GM21360 (cell line): ENCODE measurements at regions not wholly inside any gene's neighbourhood (a gene's known extent, or its start where the extent isn't known, plus 50 kb on each side); places are given as distances from the start of the nearest gene placed in this dataset.
"Not testable (repeated sequence)": the region's sequence is repeated elsewhere in the genome, so short reads cannot be mapped to it uniquely, and the experiment has no call there.

Source experiments
- ATAC-seq: cut with Tn5 transposase; IDR thresholded peaks from one replicate; pipeline ENCODE4 v1.9.1; 2021; ENCODE audit warnings: mild to moderate bottlenecking, moderate library complexity; ENCODE audit not compliant: unreplicated experiment

DNA sequence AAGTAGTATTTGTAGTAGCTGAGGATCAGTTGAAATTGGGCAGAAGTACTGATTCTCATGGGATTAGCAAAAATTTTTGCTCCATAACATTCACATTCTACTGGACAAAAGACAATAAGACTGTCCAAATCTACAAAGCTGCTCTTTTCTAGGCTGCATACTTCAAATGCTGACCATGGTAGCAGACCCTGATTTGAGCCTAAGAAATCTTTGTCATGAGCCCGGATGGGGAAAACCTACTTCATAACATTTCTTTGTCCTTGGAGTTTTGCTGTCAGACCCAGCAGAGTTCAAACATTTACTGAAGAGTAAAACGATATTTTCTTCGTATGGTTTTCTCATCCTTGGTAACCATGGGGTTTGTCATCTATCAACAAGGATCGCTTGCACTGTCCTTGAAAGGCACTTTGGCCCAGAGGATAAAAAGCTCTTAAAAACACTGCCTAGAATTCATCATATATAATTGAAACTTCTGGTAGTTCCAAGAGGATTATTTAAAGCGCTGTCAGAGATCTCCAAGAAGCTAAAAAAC lies 216.9 kb downstream of the CAVIN4 start:
- no peak for ATAC-seq

DNA sequence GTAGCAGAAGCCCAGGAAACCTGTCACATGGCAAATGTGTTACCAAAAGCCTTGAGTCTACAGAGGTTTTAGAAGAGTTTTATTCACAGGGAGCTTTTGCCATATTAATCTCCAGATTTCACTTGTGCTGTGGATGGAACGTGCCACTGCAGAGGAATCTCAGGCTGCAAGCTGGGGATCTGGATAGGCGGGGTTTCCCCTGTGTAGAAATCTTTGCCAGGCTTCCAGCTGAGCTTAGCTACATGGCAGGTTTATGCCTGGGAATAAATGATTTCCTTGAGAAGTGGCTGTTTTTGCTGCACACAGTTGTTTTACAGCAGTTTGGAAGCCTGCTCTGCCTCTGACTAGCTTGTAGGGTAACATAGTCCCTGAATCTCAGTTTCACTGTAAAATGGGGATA lies 224.6 kb upstream of the PLPPR1 start:
- no peak for ATAC-seq

DNA sequence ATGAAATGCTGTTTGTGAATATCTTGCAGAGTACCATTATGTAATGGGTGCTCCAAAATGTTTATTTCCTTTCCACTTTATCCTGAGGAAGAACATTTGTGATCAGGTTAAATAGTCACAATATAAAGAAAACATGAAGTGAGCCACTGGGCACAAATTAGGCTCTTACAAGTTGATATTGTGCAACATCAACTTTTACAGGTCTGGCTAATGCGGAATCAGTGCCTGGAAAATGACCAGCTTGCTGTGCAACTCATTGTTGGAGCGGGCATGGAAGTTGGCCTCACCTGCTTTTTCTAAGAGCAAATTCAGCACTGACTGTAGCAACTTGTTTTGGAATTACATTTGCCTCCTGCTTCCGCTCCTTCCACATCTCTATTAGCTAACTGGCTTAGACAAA lies 216.9 kb upstream of the PLPPR1 start:
- no peak for ATAC-seq

DNA sequence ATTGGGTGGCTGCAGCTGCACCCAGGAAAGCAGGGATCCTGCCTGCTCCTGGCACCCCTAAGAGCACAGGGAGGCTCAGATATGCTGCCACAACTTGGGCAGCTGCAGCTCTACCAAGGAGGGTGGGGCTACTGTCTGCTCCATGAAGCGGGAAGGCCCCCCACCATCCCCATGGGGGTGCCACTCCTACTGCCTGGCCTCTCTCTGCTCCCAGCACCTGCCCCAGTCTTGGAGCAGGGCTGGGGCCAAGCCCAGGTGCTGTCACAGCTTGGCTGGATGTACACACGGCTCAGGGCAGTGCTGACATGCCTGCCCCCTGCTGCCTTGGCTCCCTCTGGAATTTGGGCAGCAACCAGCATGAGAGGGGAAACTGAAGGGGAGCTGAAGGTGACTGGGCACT lies 214.7 kb upstream of the PLPPR1 start:
- no peak for ATAC-seq

DNA sequence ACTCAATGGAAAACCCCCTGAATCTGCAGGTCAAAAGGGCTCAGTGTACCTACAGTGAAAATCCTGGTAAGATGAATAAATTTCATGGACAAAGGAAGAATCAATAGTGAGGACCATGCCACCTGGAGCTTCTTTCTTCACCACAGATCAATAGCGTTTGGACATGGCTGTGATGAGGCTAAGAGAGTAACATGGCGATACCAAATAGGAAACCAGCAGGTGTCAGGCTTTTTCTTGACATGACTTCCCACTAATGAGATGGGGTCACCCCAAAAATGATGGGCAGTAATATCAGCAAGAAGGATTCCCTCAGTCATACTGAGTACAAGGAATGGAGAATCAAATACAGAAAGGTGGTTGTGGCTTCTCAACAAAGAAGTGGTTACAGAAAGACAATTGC lies 208.5 kb upstream of the PLPPR1 start:
- no peak for ATAC-seq

DNA sequence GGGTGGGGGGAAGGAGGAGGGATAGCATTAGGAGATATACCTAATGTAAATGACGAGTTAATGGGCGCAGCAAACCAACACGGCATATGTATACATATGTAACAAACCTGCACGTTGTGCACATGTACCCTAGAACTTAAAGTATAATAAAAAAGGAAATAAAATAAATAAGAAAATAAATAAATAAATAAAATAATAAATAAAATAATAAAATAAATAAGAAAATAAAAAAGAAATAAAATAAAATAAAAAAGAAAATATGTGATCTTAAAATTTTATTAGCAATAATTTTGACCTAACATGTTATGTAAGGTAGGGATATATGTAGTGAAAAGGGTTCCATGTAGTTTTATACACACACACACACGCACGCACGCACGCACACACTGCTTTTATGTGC lies 195.5 kb upstream of the PLPPR1 start:
- not testable (repeated sequence) for ATAC-seq

DNA sequence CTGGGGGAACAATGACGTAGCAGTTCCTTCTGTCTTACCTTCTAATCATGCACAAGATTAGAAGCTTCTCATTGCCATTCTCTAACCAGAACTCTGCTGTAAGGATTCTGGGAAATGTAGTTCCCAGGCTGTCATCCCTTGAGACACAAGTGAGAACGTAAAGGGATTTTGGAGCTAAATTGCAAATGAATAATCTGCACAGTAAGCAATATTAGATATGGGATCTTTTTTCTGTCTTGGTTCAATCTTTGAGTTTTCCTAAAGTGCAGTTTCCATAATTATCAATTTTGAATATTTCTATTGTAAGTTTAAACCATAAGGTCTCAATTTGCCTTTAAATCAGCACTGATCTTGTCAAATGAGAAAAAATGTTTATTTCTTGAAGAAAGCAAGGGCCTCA lies 189.7 kb upstream of the PLPPR1 start:
- no peak for ATAC-seq

DNA sequence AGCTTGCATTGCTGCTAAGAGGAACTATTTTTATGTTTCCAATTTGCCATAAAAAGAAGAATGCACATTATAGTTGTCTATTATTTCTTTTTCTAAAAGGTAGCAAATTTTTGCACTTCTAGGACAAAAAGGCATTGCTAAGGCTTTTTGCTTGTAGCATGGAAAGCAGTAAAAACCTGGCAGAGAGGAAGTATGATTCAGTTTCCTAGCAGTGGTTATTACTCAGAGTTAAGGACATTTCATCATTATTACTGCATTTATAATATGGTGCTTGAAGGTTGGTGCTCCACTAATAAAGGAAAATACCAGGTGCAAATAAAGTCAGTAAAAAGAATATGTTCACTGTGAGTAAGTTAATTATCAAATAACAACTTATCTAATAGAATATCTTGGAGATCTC lies 179.8 kb upstream of the PLPPR1 start:
- no peak for ATAC-seq

DNA sequence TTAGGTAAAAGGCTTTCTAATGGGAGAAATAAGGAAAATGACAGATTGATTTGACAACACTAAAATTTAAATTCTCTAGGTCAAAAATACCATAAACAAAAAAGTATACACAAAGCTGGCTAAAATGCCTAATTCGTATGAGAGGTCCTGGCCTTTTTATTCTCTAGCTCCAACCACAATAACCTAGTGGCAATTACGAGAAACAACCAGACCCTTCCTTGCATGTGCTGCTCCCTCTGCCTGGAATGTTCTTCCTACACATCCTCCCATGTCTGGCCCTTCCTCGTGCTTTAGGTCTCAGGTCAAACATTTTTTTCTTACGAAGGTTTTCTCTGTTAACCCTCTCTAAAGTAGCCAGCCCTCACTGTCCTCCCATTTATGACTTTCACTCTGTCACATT lies 176.4 kb upstream of the PLPPR1 start:
- ATAC-seq = no peak

DNA sequence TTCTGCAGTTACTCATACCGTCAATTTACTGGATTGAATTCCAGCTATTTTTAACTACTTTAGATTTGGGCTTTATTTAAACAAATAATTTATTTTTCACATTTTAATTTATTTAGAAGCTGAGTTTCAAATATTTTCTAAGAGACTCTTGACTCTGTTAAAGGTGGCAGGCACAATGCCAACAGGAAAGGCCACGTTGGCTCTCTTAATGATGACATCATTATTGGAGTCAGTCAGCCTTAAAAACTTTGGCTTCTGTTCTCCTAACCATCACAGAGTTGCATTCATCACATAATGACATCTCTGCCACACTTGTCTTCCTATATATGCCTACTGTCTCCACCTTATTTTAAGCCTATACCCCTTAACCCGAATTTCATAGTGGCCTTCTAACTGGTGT lies 172.3 kb upstream of the PLPPR1 start:
- no peak for ATAC-seq

DNA sequence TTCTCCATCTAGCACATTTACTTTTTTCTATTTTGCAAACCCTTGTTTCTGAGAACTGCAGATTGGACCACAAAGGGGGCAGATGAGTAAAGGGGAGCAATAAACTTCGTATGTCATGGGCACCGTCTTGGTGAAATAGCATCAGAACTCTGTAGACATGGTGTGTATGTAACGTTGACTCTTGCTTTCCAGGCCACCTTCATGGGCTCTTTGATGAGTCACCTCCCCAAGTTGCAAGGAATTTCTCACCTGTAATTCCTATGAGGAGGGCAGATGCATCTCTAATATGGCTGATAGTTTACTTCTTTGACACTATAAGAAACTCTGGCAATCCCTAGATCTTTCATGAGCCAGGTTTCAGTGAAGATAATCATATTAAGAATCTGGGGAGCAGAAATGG lies 163.4 kb upstream of the PLPPR1 start:
- ATAC-seq = no peak

DNA sequence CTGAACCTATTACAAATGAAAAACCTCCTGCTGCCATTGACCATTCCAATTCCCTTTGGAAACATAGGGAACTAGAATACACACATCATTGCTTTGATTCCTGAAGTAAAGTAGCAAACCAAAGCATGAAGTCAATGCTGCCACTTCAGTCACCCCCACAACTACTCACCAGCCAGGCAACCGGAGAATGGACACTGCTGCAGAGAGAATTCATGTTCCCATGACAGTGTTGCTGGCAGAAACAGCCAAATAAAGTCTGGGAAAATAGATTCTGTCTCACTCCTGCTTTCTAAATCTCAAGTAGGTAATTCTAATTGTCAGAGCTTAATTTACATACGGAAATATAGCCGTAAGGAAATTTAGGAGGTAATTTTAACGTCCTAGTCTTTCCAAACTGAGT lies 162.9 kb upstream of the PLPPR1 start:
- ATAC-seq = no peak

DNA sequence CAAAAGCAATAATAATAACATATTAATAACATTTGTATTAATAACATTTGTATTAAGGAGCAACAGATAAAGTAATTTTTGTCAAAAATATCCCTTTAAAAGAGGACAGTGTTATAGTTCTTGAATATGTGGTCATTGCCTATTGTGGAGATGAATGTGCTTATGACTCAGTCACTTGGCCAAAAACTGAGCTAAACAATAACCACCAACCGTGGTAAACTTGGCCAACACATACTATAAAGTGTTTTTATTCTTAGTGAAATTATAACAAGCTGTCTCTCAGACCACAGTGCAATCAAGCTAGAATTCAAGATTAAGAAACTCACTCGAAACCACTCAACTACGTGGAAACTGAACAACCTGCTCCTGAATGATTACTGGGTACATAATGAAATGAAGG lies 159.2 kb upstream of the PLPPR1 start:
- ATAC-seq = no peak

DNA sequence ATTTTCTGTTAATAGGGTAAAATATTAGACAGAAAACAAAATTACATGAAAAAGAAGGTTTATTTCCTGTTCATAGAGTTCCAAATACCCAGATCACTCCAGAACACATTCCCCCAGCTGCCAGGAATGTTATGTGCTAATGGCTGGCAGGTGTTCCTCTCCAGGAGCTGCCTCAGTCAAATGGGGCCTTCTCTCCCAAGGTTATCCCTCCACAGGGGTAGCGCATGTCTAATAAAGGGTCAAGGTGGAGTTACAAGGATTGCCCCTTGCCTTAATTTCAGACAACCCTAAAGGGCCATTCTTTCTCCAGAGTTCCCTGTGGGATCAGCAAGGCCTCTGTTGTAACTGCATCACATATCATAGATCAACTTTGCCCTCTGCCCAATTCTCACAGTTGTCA lies 148.6 kb upstream of the PLPPR1 start:
- no peak for ATAC-seq

DNA sequence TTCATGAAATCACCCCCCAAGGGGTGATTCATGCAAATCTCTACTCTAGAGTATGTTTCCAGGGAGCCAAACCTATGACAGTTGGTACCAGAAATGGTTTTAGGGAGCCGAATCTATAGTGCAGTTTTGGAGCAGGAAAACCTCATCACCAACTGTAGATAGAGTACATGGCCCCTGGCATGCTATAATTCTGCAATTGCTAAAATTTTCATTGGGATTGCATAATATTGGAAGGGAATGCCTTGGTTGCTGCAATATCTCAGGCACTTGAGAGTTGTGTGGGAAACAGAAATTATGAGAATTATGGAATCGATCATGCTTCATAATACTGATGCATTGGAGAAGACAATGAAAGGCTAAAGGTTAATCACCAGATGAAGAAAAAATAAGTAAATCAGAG lies 148.2 kb upstream of the PLPPR1 start:
- ATAC-seq = no peak

DNA sequence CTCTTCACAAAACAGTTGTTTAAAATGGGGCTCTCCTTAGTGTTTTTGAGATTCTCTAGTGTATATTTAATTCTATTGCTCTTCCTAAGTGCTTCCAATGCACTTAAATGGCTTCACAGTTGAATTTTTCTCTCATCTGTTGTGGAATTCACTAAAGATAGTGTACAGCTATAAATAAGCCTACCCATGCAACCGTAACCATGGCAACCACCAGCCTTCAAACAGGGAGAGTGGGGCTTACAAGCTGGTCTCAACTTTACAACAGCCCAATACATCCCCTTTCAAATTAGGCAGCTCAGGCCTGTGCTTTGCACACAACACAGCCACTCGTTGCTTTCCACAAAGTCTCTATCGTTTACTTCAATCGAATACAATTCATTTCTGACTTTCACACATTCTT lies 144.0 kb upstream of the PLPPR1 start:
- ATAC-seq = no peak

DNA sequence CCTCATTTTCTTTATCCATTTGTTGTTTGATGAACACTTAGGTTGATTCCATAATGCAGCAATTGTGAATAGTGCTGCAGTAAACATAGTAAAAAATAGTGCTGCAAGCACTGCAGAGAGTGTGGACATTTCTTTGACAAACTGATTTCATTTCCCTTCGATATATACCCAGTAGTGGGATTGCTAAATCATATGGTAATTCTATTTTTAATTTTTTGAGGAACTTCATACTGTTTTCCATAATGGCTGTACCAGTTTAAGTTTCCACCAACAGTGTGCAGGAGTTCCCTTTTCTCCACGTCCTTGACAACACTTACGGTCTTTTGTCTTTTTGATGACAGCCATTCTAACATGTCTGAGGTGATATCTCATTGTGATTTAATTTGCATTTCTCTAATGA lies 138.2 kb upstream of the PLPPR1 start:
- ATAC-seq = no peak

DNA sequence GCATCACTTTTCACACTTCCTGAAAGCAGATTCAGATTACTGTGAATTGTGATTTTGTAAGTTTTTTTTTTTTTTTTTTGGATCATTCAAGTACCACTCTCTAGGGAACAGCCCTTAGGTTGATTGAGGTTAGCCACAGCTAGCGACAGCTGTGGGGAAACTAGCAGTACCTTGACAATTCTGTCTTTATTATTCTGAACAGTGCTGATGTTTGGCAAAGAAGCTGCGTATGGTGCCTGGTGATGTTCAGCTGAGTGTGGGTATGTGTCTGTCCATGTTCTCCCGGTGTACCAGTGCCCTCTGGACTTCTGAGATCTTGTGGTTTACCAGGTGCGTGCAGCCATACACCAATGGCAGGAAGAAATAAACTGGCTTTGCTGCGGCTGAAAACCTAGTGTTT lies 117.3 kb upstream of the PLPPR1 start:
- ATAC-seq = no peak

DNA sequence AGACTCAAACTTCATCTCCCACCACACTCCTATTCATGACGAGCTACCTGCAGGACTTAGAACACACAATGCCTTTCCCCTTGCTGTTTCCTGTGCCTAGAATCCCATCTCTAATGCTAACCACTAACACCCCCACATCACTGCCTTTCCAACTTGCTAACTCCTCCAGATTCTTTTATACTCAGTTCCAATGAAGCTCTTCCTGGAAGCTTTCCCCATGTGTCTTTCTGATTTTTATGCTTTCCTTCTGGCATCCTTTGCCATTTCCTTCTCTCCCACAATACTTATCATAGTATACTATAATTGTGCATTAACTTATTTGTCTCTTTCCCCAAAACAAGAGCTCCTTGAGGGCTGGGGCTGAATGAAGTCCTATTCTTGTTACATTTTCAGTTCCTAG lies 115.3 kb upstream of the PLPPR1 start:
- ATAC-seq = no peak

DNA sequence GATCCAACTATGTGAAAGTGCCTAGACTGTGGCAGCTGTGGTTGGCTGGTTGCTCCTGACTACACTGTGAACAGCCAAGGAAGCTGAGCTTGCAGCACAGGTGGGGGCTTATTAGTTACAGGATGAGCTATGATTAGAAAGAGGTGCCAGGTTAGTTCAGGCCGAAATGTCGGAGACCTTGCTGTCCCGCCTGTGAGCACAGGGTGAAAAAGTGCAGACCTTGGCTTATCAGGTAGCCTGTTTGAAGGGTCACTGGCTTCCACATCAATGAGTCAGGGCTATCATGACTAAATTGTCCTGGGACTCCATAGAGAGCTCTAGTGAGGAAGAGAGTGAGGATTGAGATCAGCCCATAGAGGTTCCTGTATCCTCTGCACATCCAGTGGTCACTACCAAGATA lies 114.3 kb upstream of the PLPPR1 start:
- ATAC-seq = no peak

DNA sequence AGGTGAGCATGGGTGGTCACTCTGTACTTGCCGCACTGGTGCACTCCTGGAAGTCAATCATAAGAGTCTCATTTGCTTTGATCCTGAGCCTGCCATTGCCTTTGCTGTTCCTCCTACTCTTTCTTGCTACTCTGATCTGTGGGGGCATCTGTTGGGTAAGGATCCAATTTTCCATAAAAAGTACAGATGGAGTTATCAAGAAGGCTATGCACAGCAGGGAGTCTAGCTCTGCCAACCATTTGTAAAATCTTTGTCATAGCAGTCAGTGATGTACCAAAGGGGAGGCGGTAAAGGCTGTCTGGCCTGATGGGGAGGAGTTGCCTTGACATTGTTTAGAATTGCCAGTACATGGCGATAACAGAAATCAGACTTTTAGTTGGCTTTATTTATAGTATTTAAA lies 109.0 kb upstream of the PLPPR1 start:
- ATAC-seq = no peak

DNA sequence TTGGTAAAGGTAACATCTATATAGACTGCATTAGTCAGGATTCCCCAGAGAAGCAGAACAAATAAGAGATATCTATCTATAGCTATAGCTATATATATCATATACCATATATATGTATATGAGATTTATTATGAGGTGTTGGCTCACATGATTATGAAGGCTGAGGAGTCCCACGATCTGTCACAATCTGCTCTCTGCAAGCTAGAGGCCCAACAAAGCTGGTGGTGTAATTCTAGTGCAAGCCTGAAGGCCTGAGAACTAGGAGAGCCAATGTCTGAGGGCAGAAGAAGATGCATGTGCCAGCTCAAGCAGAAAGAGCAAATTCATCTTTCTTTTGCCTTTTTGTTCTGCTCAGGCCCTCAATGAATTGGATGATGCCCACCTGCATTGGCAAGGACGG lies 102.2 kb upstream of the PLPPR1 start:
- no peak for ATAC-seq

DNA sequence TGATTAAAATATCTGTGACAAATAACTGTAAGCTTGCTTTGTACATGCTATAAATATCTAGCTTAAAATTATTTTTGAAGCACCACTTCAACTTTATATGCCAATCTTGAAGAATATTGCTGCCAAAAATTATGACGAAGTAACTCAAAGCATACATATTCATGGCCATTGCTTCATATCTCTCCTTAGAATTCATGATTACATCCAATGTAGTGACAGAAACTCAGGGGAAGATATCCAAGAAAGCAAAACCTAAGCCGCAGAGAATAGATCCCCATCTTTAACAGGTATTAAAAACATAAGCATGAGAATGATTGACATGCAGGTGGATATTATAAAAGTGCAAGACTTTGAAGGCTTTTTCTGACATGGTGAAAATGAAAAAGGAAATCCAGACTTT lies 100.8 kb upstream of the PLPPR1 start:
- ATAC-seq = no peak

DNA sequence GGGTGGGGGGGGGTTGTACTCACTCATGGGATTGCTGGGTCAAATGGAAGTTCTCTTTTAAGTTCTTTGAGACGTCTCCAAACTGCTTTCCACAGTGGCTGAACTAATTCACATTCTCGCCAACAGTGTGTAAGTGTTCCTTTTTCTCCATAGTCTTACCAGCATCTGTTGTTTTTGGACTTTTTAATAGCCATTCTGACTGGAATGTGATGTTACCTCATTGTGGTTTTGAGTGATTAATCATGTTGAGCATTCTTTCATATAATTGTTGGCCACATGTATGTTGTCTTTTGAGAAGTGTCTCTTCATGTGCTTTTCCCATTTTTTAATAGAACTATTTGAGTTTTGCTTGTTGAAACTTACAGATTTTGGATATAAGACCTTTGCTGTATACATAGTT lies 94.9 kb upstream of the PLPPR1 start:
- ATAC-seq = no peak
